ENCODE measurements at regions not wholly inside any gene's neighbourhood (a gene's known extent, or its start where the extent isn't known, plus 50 kb on each side); places are given as distances from the start of the nearest gene placed in this dataset.

GRCh38 chr5:93960042-93960441 is 218.6 kb upstream of the POU5F2 start:
- TF ChIP-seq TAF1 (IDR thresholded peaks at IDR 0.05; ENCODE audit: borderline replicate concordance, insufficient read depth, low read length) = no peak
- TF ChIP-seq REST (IDR thresholded peaks at IDR 0.05; ENCODE audit: insufficient read depth in 1 of 2, low read depth in 2 of 2, low read length in 2 of 2) = no peak
- no peak for TF ChIP-seq POLR2AphosphoS5 (IDR thresholded peaks at IDR 0.05; ENCODE audit: low read depth, low read length)
- TF ChIP-seq SIN3A (IDR thresholded peaks at IDR 0.05; ENCODE audit: borderline replicate concordance, insufficient read depth, low read length) = no peak
- no peak for TF ChIP-seq FOXP2 (optimal IDR thresholded peaks at IDR 0.05; ENCODE audit: borderline replicate concordance, extremely low read depth, extremely low read length, insufficient read depth)

- TF ChIP-seq TAF1 (IDR thresholded peaks at IDR 0.05; ENCODE audit: borderline replicate concordance, insufficient read depth, low read length) (no peak), REST (IDR thresholded peaks at IDR 0.05; ENCODE audit: insufficient read depth in 1 of 2, low read depth in 2 of 2, low read length in 2 of 2) (no peak), SIN3A (IDR thresholded peaks at IDR 0.05; ENCODE audit: borderline replicate concordance, insufficient read depth, low read length) (no peak), POLR2AphosphoS5 (IDR thresholded peaks at IDR 0.05; ENCODE audit: low read depth, low read length) (no peak), FOXP2 (optimal IDR thresholded peaks at IDR 0.05; ENCODE audit: borderline replicate concordance, extremely low read depth, extremely low read length, insufficient read depth) (no peak)
These were observed 214.6 kb upstream of the POU5F2 start for GRCh38 chr5:93956006-93956405.

- no peak for TF ChIP-seq TAF1 (IDR thresholded peaks at IDR 0.05; ENCODE audit: borderline replicate concordance, insufficient read depth, low read length)
- TF ChIP-seq POLR2AphosphoS5 (IDR thresholded peaks at IDR 0.05; ENCODE audit: low read depth, low read length) = no peak
- no peak for TF ChIP-seq SIN3A (IDR thresholded peaks at IDR 0.05; ENCODE audit: borderline replicate concordance, insufficient read depth, low read length)
- no peak for TF ChIP-seq FOXP2 (optimal IDR thresholded peaks at IDR 0.05; ENCODE audit: borderline replicate concordance, extremely low read depth, extremely low read length, insufficient read depth)
- no peak for TF ChIP-seq REST (IDR thresholded peaks at IDR 0.05; ENCODE audit: insufficient read depth in 1 of 2, low read depth in 2 of 2, low read length in 2 of 2)
These were observed 213.1 kb upstream of the POU5F2 start for GRCh38 chr5:93954421-93955069.

GRCh38 chr5:93953442-93953841 is 212.0 kb upstream of the POU5F2 start:
- no peak for TF ChIP-seq POLR2AphosphoS5 (IDR thresholded peaks at IDR 0.05; ENCODE audit: low read depth, low read length)
- TF ChIP-seq TAF1 (IDR thresholded peaks at IDR 0.05; ENCODE audit: borderline replicate concordance, insufficient read depth, low read length) = no peak
- no peak for TF ChIP-seq SIN3A (IDR thresholded peaks at IDR 0.05; ENCODE audit: borderline replicate concordance, insufficient read depth, low read length)
- TF ChIP-seq FOXP2 (optimal IDR thresholded peaks at IDR 0.05; ENCODE audit: borderline replicate concordance, extremely low read depth, extremely low read length, insufficient read depth) = no peak

GRCh38 chr5:93941897-93942296 is 200.5 kb upstream of the POU5F2 start:
- TF ChIP-seq REST (IDR thresholded peaks at IDR 0.05; ENCODE audit: insufficient read depth in 1 of 2, low read depth in 2 of 2, low read length in 2 of 2) = no peak

Measured in PFSK-1 (cell line).